ENCODE measurements at regions not wholly inside any gene's neighbourhood (a gene's known extent, or its start where the extent isn't known, plus 50 kb on each side); places are given as distances from the start of the nearest gene placed in this dataset.

- no peak overlapping the region for H3K4me3 ChIP-seq (ENCODE audit: low read depth, low read length)
- no peak for DNase-seq (ENCODE audit: low read depth)
- TF ChIP-seq CTCF (conservative IDR thresholded peaks at IDR 0.05; ENCODE audit: low read depth, low read length): no peak
Measured at GRCh38 chr21:28547766-28548165, 444.9 kb downstream of the LTN1 start.

DNA sequence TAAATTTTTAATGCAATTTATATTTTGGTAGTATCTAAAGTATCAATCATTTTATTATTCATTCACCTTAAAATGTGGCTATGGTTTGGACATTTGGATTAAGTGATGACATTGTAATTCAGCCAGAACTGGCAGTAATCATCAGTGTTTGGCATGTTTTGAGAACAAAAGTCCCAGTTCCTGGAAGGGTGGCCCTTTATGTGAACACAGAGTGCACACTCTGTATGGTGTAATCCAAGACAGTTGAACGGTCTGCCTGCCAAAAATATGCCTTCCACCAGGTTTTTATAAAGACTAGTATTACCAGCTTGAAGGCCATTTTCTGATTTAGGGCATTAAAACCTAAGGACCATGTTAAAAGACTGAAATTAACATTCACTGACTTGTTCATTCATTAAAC lies 448.7 kb downstream of the LTN1 start:
- TF ChIP-seq CTCF (conservative IDR thresholded peaks at IDR 0.05; ENCODE audit: low read depth, low read length): no peak
- no peak overlapping the region for H3K4me3 ChIP-seq (ENCODE audit: low read depth, low read length)
- no peak for DNase-seq (ENCODE audit: low read depth)

DNA sequence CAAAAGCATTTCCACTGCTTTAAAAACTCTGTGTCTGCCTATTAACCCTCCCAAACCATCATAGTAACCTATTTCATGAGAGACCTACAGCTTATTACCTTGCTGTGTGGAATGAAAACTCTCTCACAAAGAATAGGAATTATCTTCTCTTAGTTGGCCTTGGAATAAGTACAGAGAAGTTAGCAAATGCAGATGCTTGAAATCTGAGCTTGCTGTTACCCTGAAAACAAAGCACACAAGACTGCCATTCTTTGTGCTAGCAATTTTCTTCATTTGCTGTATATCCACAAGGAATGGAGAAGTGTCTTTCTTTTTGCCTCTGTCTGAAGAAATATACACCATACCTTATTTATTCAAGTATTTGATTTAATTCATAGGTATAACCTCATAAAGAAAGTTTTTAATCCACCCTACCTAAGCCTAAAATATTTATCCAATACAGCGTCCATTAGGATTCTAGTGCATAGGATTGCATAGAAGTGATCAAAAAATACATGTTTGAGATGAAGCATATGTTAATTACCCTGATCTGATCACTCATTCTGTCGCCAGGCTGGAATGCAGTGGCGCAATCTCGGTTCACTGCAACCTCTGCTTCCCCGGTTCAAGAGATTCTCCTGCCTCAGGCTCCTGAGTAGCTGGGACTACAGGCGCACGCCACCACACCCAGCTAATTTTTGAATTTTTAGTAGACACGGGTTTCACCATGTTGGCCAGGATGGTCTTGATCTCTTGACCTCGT lies 451.1 kb downstream of the LTN1 start:
- no peak for DNase-seq (ENCODE audit: low read depth)
- H3K4me3 ChIP-seq (ENCODE audit: low read depth, low read length): no peak overlapping the region
- no peak for TF ChIP-seq CTCF (conservative IDR thresholded peaks at IDR 0.05; ENCODE audit: low read depth, low read length)

GRCh38 chr21:28540514-28540913 lies 452.2 kb downstream of the LTN1 start:
- peak; percentile 23 for DNase-seq (ENCODE audit: low read depth)
- TF ChIP-seq CTCF (conservative IDR thresholded peaks at IDR 0.05; ENCODE audit: low read depth, low read length): no peak

GRCh38 chr21:28539623-28539988 lies 453.1 kb downstream of the LTN1 start:
- H3K4me3 ChIP-seq (ENCODE audit: low read depth, low read length): no peak overlapping the region
- no peak for TF ChIP-seq CTCF (conservative IDR thresholded peaks at IDR 0.05; ENCODE audit: low read depth, low read length)
- no peak for DNase-seq (ENCODE audit: low read depth)

More at GRCh38 chr21:28540514-28540913, 452.2 kb downstream of the LTN1 start:
- H3K4me3 ChIP-seq (ENCODE audit: low read depth, low read length): no peak overlapping the region

DNA sequence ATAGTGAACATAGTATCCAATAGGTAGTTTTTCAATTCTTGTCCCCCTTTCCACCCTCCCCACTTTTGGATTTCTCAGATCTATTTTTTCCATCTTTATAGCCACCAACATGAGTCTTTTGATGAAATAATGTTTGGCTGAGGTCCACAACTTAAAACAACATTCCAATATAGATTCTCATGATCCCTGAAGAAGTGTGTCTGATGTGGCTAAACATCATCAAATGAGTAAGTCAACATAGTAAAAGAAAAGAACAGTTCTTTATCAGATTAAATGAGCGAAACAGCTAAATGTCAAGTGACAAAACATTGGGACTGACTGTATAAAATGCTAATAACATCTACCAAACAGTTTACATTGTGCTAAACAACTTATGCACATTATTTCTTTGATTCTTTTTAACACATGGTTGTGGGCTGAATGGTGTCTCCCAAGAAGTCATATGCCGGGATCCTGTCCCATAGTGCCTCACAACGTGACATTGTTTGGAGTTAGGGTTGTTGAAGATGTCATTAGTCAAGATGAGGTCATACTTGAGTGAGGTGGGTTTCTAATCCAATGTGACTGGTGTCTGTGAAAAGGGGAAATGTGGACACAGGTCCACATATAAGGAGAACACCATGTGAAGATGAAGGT lies 453.6 kb downstream of the LTN1 start:
- H3K4me3 ChIP-seq (ENCODE audit: low read depth, low read length): no peak overlapping the region
- DNase-seq (ENCODE audit: low read depth): peak; percentile 80
- TF ChIP-seq CTCF (conservative IDR thresholded peaks at IDR 0.05; ENCODE audit: low read depth, low read length): no peak

Data from choroid plexus epithelial cell (primary cell).